Parathyroid adenoma (tissue), 2 donors: ENCODE measurements at regions not wholly inside any gene's neighbourhood (a gene's known extent, or its start where the extent isn't known, plus 50 kb on each side); places are given as distances from the start of the nearest gene placed in this dataset.

ENCODE experiments used
- H2AFZ ChIP-seq: fragments of 300-600 bp; sonication (generic); one replicate; pipeline ENCODE4 v1.7.0; 2017; ENCODE audit warnings: antibody characterized with exemption, mild to moderate bottlenecking
- H3K27ac ChIP-seq: fragments of 300-600 bp; sonication (generic); one replicate; pipeline ENCODE4 v1.7.0; 2017
- H3K27me3 ChIP-seq: fragments of 300-600 bp; sonication (generic); one replicate; pipeline ENCODE4 v1.7.0; 2017; ENCODE audit warnings: low read length; ENCODE audit not compliant: control insufficient read depth, insufficient read depth
- H3K36me3 ChIP-seq: fragments of 300-600 bp; sonication (generic); one replicate; pipeline ENCODE4 v1.7.0; 2017; ENCODE audit warnings: low read length; ENCODE audit not compliant: control insufficient read depth, insufficient read depth
- H3K4me1 ChIP-seq: fragments of 300-600 bp; sonication (generic); one replicate; pipeline ENCODE4 v1.7.0; 2017; ENCODE audit warnings: control low read depth
- H3K4me2 ChIP-seq: fragments of 300-600 bp; sonication (generic); one replicate; pipeline ENCODE4 v1.7.0; 2017; ENCODE audit warnings: low read length
- H3K4me3 ChIP-seq: fragments of 300-600 bp; sonication (generic); one replicate; pipeline ENCODE4 v1.7.0; 2017; ENCODE audit warnings: low read depth, low read length
- H3K79me2 ChIP-seq: fragments of 300-600 bp; sonication (generic); one replicate; pipeline ENCODE4 v1.7.0; 2017; ENCODE audit warnings: control low read depth
- H3K9ac ChIP-seq: fragments of 300-600 bp; sonication (generic); one replicate; pipeline ENCODE4 v1.7.0; 2017; ENCODE audit warnings: mild to moderate bottlenecking
- H3K9me3 ChIP-seq: fragments of 300-600 bp; sonication (generic); one replicate; pipeline ENCODE4 v1.7.0; 2017; ENCODE audit warnings: low read length; ENCODE audit not compliant: control insufficient read depth
- CTCF ChIP-seq: fragments of 300-600 bp; sonication (generic); IDR thresholded peaks from one replicate; pipeline ENCODE4 v1.7.0; 2017; ENCODE audit warnings: antibody characterized with exemption, mild to moderate bottlenecking
- donor health status: primary hyperparathyroidism.

GRCh38 chr13:50459658-50460057 lies 383.8 kb downstream of the DLEU7 start:
- Histone ChIP-seq H2AFZ (no peak overlapping the region), H3K4me3 (no peak overlapping the region), H3K9me3 (no peaks in the 10 kb centered on the region), H3K79me2 (no peaks in the 10 kb centered on the region), H3K4me2 (no peak overlapping the region), H3K4me1 (no peaks in the 10 kb centered on the region), H3K27ac (no peak overlapping the region), H3K27me3 (no peaks in the 10 kb centered on the region), H3K36me3 (no peaks in the 10 kb centered on the region), H3K9ac (no peak overlapping the region)
- no peak for TF ChIP-seq CTCF

GRCh38 chr13:50460358-50460757 lies 383.1 kb downstream of the DLEU7 start:
- no peak for TF ChIP-seq CTCF
- H3K27me3 ChIP-seq: no peaks in the 10 kb centered on the region
- H3K4me2 ChIP-seq: no peak overlapping the region
- H2AFZ ChIP-seq: no peak overlapping the region
- no peak overlapping the region for H3K9ac ChIP-seq
- no peaks in the 10 kb centered on the region for H3K36me3 ChIP-seq
- H3K4me3 ChIP-seq: no peak overlapping the region
- no peaks in the 10 kb centered on the region for H3K79me2 ChIP-seq
- no peak overlapping the region for H3K27ac ChIP-seq
- no peaks in the 10 kb centered on the region for H3K9me3 ChIP-seq
- H3K4me1 ChIP-seq: no peaks in the 10 kb centered on the region

GRCh38 chr13:50461189-50461588 lies 382.3 kb downstream of the DLEU7 start:
- no peak overlapping the region for H3K27ac ChIP-seq
- no peaks in the 10 kb centered on the region for H3K9me3 ChIP-seq
- H3K4me1 ChIP-seq: no peaks in the 10 kb centered on the region
- H3K4me2 ChIP-seq: no peak overlapping the region
- no peak overlapping the region for H3K4me3 ChIP-seq
- no peaks in the 10 kb centered on the region for H3K27me3 ChIP-seq
- no peak overlapping the region for H2AFZ ChIP-seq
- no peaks in the 10 kb centered on the region for H3K79me2 ChIP-seq
- H3K9ac ChIP-seq: no peak overlapping the region
- H3K36me3 ChIP-seq: no peaks in the 10 kb centered on the region
- no peak for TF ChIP-seq CTCF

GRCh38 chr13:50463719-50464118 lies 379.8 kb downstream of the DLEU7 start:
- no peaks in the 10 kb centered on the region for H3K9me3 ChIP-seq
- no peaks in the 10 kb centered on the region for H3K79me2 ChIP-seq
- no peaks in the 10 kb centered on the region for H3K27me3 ChIP-seq
- H3K4me2 ChIP-seq: no peak overlapping the region
- peaks cover 4% of the 10 kb centered on the region for H3K4me1 ChIP-seq
- H3K27ac ChIP-seq: no peak overlapping the region
- H2AFZ ChIP-seq: no peak overlapping the region
- no peak overlapping the region for H3K4me3 ChIP-seq
- no peak overlapping the region for H3K9ac ChIP-seq
- no peak for TF ChIP-seq CTCF
- H3K36me3 ChIP-seq: no peaks in the 10 kb centered on the region

GRCh38 chr13:50464349-50465251 lies 378.9 kb downstream of the DLEU7 start:
- H3K27ac ChIP-seq: no peak overlapping the region
- H3K9ac ChIP-seq: no peak overlapping the region
- TF ChIP-seq CTCF: no peak
- H2AFZ ChIP-seq: no peak overlapping the region
- no peak overlapping the region for H3K4me3 ChIP-seq
- no peaks in the 10 kb centered on the region for H3K27me3 ChIP-seq
- peaks cover 4% of the 10 kb centered on the region for H3K4me1 ChIP-seq
- no peaks in the 10 kb centered on the region for H3K36me3 ChIP-seq
- no peaks in the 10 kb centered on the region for H3K9me3 ChIP-seq
- no peak overlapping the region for H3K4me2 ChIP-seq
- H3K79me2 ChIP-seq: no peaks in the 10 kb centered on the region
